ENCODE measurements at regions not wholly inside any gene's neighbourhood (a gene's known extent, or its start where the extent isn't known, plus 50 kb on each side); places are given as distances from the start of the nearest gene placed in this dataset.

DNA sequence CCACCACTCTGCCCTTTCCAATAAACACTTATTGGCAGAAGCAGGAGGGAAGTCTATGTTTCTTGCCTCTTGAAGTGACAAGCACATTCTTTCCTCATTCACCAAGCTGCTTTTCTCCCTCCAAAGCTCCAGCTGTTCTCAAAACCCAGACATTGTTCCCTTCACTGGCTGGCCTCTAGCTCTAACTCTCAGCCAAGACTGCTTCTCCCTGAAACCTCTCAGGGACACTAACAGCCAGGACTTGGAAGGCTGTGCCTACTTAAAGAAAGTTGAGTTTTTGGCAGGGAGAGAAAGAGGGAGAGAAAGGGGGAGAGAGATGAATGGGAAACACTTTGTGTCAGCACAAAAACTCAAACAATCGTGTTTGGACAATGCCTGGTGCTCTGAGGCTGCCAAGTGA is 99.5 kb downstream of the COX18 start:
- in situ Hi-C loops (cut with MboI; ENCODE audit: low pct_unique_long_range_greater_than_20kb in 2 of 9, low sequenced_read_pairs in 9 of 9, unreplicated experiment in 9 of 9): no loop called here
- Histone ChIP-seq H3K4me3 (no peak overlapping the region), H3K4me1 (replicated peaks in 1 of 2) (peaks cover 1 to 11% of the 10 kb centered on the region in 2 donors), H3K27ac (no peak overlapping the region)
- ATAC-seq (replicated peaks in 6 of 8): no peak
- 0 to 67% (median 33%) methylated on average over 1 of the region's 1 CpG; no CpG with 5 or more reads in 5 of the 10 experiments for WGBS, 10 experiments

DNA sequence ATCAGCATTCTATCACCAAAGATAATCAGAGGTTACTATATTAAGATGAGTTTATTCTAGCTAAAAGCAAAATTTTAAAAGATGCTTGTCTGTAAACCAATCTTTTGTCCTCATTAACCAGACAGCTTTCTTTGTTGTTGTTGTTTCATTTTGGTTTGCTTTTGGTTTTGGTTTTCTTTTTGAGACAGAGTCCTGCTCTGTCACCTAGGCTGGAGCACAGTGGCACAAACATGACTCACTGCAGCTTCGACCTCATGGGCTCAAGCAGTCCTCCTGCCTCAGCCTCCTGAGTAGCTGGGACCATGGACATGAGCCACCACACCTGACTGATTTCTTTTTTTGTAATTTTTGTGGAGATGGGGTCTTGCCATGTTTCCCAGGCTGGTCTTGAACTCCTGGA is 102.9 kb downstream of the COX18 start:
- no peaks in the 10 kb centered on the region for H3K4me1 ChIP-seq (replicated peaks in 1 of 2)
- ATAC-seq (replicated peaks in 6 of 8): no peak
- WGBS, 10 experiments: 0 to 100% (median 48%) methylated on average over 1 of the region's 1 CpG; no CpG with 5 or more reads in 4 of the 10 experiments
- H3K4me3 ChIP-seq: no peak overlapping the region
- H3K27ac ChIP-seq: no peak overlapping the region
- in situ Hi-C loops (cut with MboI; ENCODE audit: low pct_unique_long_range_greater_than_20kb in 2 of 9, low sequenced_read_pairs in 9 of 9, unreplicated experiment in 9 of 9): no loop called here

DNA sequence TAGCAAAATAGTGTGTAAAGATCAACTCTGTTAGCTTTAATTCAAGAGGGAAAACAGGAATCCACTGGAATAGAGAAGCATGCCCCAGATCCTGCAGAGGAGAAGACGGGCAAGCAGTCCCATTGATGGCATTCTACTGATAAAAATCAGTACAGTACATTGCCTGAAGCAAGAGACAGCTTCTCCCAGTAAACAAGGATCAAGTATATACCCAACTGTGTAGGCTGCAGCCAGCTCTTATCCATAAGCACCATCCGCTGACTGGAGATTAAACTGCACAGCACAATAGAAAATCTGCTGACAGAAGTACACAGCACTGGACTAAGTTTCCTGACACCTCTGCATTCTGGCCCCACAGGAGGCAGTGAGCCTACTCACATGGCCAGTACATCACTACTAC is 110.1 kb downstream of the COX18 start:
- ATAC-seq (replicated peaks in 6 of 8): no peak
- Histone ChIP-seq H3K4me3 (no peak overlapping the region), H3K4me1 (replicated peaks in 1 of 2) (no peaks in the 10 kb centered on the region), H3K27ac (no peak overlapping the region)
- 0 to 100% (median 70%) methylated on average over 1 to 2 of the region's 2 CpGs; no CpG with 5 or more reads in 1 of the 10 experiments for WGBS, 10 experiments
- in situ Hi-C loops (cut with MboI; ENCODE audit: low pct_unique_long_range_greater_than_20kb in 2 of 9, low sequenced_read_pairs in 9 of 9, unreplicated experiment in 9 of 9): no loop called here

DNA sequence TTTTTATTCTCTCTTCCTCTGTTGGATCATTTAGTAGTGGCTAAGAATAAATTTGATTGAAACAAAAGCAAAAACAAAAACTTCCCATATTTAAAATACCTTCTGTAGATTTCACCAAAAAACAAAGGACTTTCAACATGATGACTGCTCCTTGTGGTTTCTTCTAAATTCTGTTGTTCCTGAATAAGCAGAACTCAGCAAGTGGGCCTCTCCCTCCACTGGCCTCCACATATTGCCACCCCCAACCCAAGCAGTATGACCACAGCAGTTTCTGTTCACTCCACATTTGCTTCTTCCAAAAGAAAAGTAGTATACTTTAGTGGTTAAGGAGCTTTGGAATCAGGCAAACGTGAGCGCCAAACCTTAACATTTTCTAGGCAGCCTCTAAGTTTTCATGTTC is 114.7 kb downstream of the COX18 start:
- Histone ChIP-seq H3K4me3 (no peak overlapping the region), H3K4me1 (replicated peaks in 1 of 2) (no peaks in the 10 kb centered on the region), H3K27ac (no peak overlapping the region)
- WGBS, 10 experiments: 30 to 92% (median 82%) methylated on average over 1 to 2 of the region's 2 CpGs; no CpG with 5 or more reads in 4 of the 10 experiments
- ATAC-seq (replicated peaks in 6 of 8): no peak
- in situ Hi-C loops (cut with MboI; ENCODE audit: low pct_unique_long_range_greater_than_20kb in 2 of 9, low sequenced_read_pairs in 9 of 9, unreplicated experiment in 9 of 9): no loop called here

DNA sequence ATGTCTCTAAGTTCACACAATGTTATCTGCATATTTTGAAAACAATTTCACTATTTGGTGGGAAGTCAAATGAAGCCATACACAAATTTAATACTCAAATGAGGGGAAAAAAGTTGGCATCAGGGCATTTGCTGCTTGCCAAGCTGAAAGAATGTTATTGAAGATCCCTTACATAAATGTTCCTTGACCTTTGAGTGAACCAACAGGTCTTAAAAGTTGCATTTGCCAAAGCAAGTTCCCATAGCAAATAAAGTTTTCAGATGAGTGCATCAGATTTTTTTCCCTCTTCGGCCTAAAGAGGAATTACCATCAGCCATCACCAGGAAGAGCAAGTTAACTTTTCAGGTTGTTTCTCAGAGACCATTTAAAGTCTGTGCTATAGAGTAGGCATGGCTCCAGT is 115.9 kb downstream of the COX18 start:
- no peaks in the 10 kb centered on the region for H3K4me1 ChIP-seq (replicated peaks in 1 of 2)
- no peak overlapping the region for H3K4me3 ChIP-seq
- in situ Hi-C loops (cut with MboI; ENCODE audit: low pct_unique_long_range_greater_than_20kb in 2 of 9, low sequenced_read_pairs in 9 of 9, unreplicated experiment in 9 of 9): no loop called here
- ATAC-seq (replicated peaks in 6 of 8): no peak
- 30 to 100% (median 88%) methylated on average over 1 of the region's 1 CpG; no CpG with 5 or more reads in 3 of the 10 experiments for WGBS, 10 experiments
- no peak overlapping the region for H3K27ac ChIP-seq

DNA sequence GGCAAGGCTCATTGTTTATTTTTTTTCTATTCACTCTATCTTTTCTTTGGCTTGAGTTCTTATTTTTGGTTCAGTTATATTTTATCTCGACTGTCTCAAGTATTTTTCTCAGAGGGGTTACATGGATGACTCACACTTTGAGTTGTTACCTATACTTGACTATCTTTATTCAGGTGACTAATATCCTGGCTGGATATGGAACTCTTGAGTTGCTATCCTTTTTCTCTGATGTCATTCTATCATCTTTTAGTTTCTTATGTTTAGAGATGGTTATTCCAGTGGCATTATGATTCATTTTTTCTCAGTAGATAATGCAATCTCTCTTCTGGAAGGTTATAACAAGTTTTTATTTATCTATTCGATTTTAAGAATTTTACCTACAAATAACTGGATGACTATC is 117.9 kb downstream of the COX18 start:
- no peak overlapping the region for H3K4me3 ChIP-seq
- ATAC-seq (replicated peaks in 6 of 8): no peak
- in situ Hi-C loops (cut with MboI; ENCODE audit: low pct_unique_long_range_greater_than_20kb in 2 of 9, low sequenced_read_pairs in 9 of 9, unreplicated experiment in 9 of 9): no loop called here
- WGBS, 10 experiments: 40 to 100% (median 72%) methylated on average over 1 to 2 of the region's 2 CpGs
- no peaks in the 10 kb centered on the region for H3K4me1 ChIP-seq (replicated peaks in 1 of 2)
- no peak overlapping the region for H3K27ac ChIP-seq

DNA sequence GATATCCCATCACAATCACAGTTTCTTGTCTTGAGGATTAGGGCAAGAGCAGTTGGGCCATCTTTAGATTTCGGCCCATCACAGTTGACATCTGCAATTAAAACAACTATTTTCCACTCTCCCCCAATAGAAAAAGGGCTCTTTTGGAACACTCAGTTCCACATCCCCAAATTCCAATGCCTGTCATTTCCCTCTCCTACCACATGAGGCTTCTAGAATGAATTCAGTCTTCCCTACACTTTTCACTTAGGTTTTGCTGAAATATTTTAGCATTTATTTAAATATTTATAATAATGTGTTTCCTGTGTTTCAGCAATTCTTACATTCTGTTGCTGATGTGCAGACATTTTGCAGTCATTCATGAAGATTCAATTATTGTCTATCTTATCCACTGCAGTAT is 118.4 kb downstream of the COX18 start:
- Histone ChIP-seq H3K4me3 (no peak overlapping the region), H3K27ac (no peak overlapping the region), H3K4me1 (replicated peaks in 1 of 2) (no peaks in the 10 kb centered on the region)
- in situ Hi-C loops (cut with MboI; ENCODE audit: low pct_unique_long_range_greater_than_20kb in 2 of 9, low sequenced_read_pairs in 9 of 9, unreplicated experiment in 9 of 9): no loop called here
- 63 to 100% (median 100%) methylated on average over 1 of the region's 1 CpG; no CpG with 5 or more reads in 3 of the 10 experiments for WGBS, 10 experiments
- no peak for ATAC-seq (replicated peaks in 6 of 8)

DNA sequence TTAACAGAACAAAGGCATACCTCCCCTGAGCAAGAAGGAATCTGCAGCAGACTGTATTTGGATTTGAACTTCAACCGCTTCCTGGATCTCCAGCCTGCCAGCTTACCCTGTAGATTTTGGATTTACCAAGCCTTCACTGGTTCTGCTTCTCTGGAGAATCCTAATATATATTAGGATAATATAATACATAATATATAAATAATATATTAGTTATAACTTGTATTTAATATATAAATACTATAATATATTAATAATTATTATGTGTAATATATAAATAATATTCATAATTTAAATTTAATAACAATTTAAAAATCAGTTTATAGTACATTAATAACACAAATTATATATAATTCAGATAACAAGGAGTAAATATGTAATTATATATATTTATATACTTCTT is 121.4 kb downstream of the COX18 start:
- H3K4me3 ChIP-seq: no peak overlapping the region
- in situ Hi-C loops (cut with MboI; ENCODE audit: low pct_unique_long_range_greater_than_20kb in 2 of 9, low sequenced_read_pairs in 9 of 9, unreplicated experiment in 9 of 9): no loop called here
- no peak for ATAC-seq (replicated peaks in 6 of 8)
- H3K4me1 ChIP-seq (replicated peaks in 1 of 2): no peaks in the 10 kb centered on the region
- 50 to 100% (median 80%) methylated on average over 1 of the region's 1 CpG; no CpG with 5 or more reads in 5 of the 10 experiments for WGBS, 10 experiments
- no peak overlapping the region for H3K27ac ChIP-seq

DNA sequence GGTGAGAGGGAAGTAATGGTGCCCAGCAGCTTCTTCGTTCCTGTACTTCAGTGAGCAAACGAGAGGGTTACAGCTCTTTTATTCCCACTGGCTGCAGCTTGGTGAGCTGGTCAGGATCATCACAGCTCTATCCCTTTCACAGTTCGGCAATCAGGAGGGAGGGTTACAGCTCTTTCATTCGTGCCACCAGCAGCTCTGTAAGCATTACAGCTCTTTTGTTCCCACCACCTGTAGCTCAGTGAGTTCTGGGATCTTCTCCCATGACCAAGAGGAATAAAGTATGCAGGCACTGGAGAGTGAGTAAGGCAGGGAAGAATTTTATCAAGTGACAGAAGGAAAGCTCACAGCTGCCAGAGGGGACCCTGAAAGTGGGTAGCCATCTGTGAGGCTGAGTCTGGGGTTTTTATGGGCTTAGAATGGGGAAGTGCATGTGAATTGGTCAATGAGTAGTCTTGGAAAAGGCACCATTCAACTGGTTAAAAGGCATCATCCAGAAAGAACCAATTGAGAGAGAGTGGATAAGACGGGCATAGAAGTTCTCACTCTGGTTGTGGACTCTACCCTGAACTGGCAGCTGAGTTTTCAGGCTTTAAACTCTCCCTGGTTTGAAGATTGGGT is 123.7 kb downstream of the COX18 start:
- ATAC-seq (replicated peaks in 6 of 8): no peak
- no peak overlapping the region for H3K27ac ChIP-seq
- H3K4me1 ChIP-seq (replicated peaks in 1 of 2): no peaks in the 10 kb centered on the region
- H3K4me3 ChIP-seq: no peak overlapping the region
- 18 to 50% (median 48%) methylated on average over 1 to 4 of the region's 5 CpGs; no CpG with 5 or more reads in 6 of the 10 experiments for WGBS, 10 experiments
- in situ Hi-C loops (cut with MboI; ENCODE audit: low pct_unique_long_range_greater_than_20kb in 2 of 9, low sequenced_read_pairs in 9 of 9, unreplicated experiment in 9 of 9): no loop called here

DNA sequence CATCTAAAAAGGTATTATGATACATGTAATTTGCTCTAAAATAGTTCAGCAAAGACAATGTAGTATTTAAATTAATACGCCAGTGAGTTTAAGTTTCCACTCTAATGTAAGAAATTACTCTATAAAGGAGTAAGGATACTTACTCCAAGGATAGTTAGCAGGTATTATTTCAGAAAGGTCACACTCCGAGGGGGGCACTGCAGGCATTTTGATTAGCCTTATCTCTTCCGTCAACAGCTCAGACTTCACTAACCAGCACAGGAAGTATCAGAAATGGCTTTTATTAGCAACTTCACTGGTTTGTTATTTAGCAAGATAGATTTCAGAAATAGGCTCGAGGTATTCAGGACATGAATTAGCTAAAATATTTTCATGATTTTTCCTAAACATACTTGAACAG is 127.0 kb downstream of the COX18 start:
- ATAC-seq (replicated peaks in 6 of 8): no peak
- in situ Hi-C loops (cut with MboI; ENCODE audit: low pct_unique_long_range_greater_than_20kb in 2 of 9, low sequenced_read_pairs in 9 of 9, unreplicated experiment in 9 of 9): no loop called here
- 32 to 83% (median 53%) methylated on average over 1 to 4 of the region's 4 CpGs for WGBS, 10 experiments
- Histone ChIP-seq H3K27ac (no peak overlapping the region), H3K4me1 (replicated peaks in 1 of 2) (no peaks in the 10 kb centered on the region), H3K4me3 (no peak overlapping the region)

DNA sequence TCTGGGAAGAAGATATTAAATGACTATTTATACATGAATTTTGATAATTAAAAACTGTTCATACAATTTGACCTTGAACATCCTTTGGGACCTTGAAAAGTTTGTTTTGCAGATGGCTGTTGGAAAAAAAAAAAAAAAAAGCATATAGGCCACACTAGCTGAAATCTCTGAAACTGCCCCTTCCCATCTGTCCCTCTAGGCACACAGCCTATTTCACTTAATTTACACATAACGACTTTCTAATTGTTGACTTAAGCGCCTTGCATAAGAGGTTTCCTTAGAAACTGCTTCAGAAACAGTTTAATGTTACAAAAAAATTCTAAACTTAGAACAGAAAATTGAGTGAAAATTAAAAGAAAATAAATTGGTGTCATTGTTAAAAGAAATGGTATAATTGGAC is 131.0 kb downstream of the COX18 start:
- Histone ChIP-seq H3K27ac (no peak overlapping the region), H3K4me1 (replicated peaks in 1 of 2) (no peaks in the 10 kb centered on the region), H3K4me3 (no peak overlapping the region)
- 33 to 94% (median 85%) methylated on average over 2 of the region's 2 CpGs; no CpG with 5 or more reads in 1 of the 10 experiments for WGBS, 10 experiments
- no peak for ATAC-seq (replicated peaks in 6 of 8)
- in situ Hi-C loops (cut with MboI; ENCODE audit: low pct_unique_long_range_greater_than_20kb in 2 of 9, low sequenced_read_pairs in 9 of 9, unreplicated experiment in 9 of 9): no loop called here

DNA sequence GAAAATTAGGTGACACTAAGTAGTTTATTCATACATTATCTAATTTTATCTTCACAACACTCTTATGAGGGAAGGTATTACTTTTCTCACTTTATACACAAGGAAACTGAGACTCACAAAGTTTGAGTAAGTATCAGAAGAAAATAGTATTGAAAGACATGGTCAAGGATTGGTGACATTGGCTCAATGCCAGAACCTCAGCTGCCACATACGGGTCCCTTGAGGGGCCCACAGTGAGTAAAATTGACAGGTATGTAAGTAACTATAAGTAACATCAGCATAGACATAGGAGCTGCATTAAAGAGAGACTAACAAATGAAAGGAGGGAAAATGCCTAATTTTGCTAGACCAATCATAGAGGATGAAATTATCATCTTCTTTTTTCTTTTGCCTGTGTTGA is 134.1 kb downstream of the COX18 start:
- in situ Hi-C loops (cut with MboI; ENCODE audit: low pct_unique_long_range_greater_than_20kb in 2 of 9, low sequenced_read_pairs in 9 of 9, unreplicated experiment in 9 of 9): no loop called here
- no peaks in the 10 kb centered on the region for H3K4me1 ChIP-seq (replicated peaks in 1 of 2)
- no peak overlapping the region for H3K27ac ChIP-seq
- no peak overlapping the region for H3K4me3 ChIP-seq
- WGBS, 10 experiments: 0 to 90% (median 50%) methylated on average over 1 of the region's 1 CpG; no CpG with 5 or more reads in 3 of the 10 experiments
- ATAC-seq (replicated peaks in 6 of 8): no peak

DNA sequence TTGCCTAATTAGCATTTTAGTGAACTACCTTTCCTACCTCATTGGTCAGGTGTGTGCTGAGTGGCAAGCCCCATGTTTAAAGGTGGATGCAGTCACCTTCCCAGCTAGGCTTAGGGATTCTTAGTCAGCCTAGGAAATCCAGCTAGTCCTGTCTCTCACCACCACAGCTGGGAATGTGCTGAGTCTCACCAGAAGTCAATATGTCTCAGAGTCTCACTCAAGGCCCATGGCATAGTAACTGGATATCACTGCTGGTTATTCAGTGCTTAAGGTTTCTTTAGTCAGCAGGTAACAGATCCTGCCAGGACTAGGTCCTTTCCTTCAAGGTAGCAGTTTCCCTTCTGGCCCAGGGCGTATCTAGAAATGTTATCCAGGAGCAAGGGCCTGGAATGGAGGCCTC is 136.5 kb downstream of the COX18 start:
- no peak overlapping the region for H3K27ac ChIP-seq
- 38 to 100% (median 89%) methylated on average over 1 of the region's 1 CpG; no CpG with 5 or more reads in 7 of the 10 experiments for whole genome bisulfite sequencing, 10 experiments
- H3K4me1 ChIP-seq (replicated peaks in 1 of 2): no peaks in the 10 kb centered on the region
- H3K4me3 ChIP-seq: no peak overlapping the region
- ATAC-seq (replicated peaks in 6 of 8): no peak
- in situ Hi-C loops (cut with MboI; ENCODE audit: low pct_unique_long_range_greater_than_20kb in 2 of 9, low sequenced_read_pairs in 9 of 9, unreplicated experiment in 9 of 9): no loop called here

DNA sequence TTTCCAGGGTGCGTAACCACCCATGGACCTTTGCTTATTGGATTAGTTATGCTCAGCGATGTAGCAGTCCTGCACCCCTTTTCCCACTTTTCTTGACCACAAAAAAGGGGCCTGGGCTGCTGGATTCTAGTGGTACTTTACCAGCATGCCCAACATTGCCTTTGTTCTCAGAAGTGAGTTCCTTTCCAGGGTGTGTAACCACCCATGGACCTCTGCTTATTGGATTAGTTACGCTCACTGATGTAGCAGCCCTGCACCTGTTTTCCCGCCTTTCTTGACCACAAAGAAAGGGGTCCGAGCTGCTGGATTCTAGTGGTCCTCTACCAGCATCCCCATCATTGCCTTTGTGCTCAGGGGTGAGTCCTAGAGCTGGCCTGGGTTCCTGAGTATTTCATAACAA is 138.2 kb downstream of the COX18 start:
- 33 to 100% (median 92%) methylated on average over 1 to 5 of the region's 5 CpGs; no CpG with 5 or more reads in 5 of the 10 experiments for WGBS, 10 experiments
- H3K4me3 ChIP-seq: no peak overlapping the region
- in situ Hi-C loops (cut with MboI; ENCODE audit: low pct_unique_long_range_greater_than_20kb in 2 of 9, low sequenced_read_pairs in 9 of 9, unreplicated experiment in 9 of 9): no loop called here
- H3K4me1 ChIP-seq (replicated peaks in 1 of 2): no peaks in the 10 kb centered on the region
- H3K27ac ChIP-seq: no peak overlapping the region
- no peak for ATAC-seq (replicated peaks in 6 of 8)
